SK-N-SH (cell line): ENCODE measurements at regions not wholly inside any gene's neighbourhood (a gene's known extent, or its start where the extent isn't known, plus 50 kb on each side); places are given as distances from the start of the nearest gene placed in this dataset.

Experiments
- CTCF ChIA-PET: fragments of 300-600, 350-600 bp; formaldehyde crosslinking; extraction: SDS; loops from one replicate; lab custom pipeline; 2021; lab: Yijun Ruan, JAX
- POLR2A ChIA-PET: fragments of 350-600 bp; sonication (Branson Sonifier 250); formaldehyde crosslinking; extraction: SDS; loops from one replicate; lab custom pipeline; 2020; ENCODE audit warnings: antibody characterized with exemption, inconsistent platforms; lab: Yijun Ruan, JAX
- DNase-seq: peaks from one replicate; pipeline ENCODE4 v3.0.0; 2012
- H2AFZ ChIP-seq: fragments of 200-600 bp; sonication (generic); 2 replicates; pipeline ENCODE4 v1.8.1; 2016; ENCODE audit warnings: antibody characterized with exemption, mild to moderate bottlenecking, low read depth
- H3F3A ChIP-seq: fragments of 200-600 bp; sonication (generic); replicated peaks from 2 replicates; pipeline ENCODE3; 2016; ENCODE audit warnings: antibody characterized with exemption, mild to moderate bottlenecking; ENCODE audit not compliant: insufficient read depth
- H3K27ac ChIP-seq, 2 experiments: fragments of 200-500 bp in 1 of 2; fragments of 200-600 bp in 1 of 2; sonication (Bioruptor generic) in 1 of 2; sonication (generic), shearing (Covaris generic) in 1 of 2; 2 replicates each; pipeline versions ENCODE4 v1.5.1 to v1.6.1; 2014 to 2016; ENCODE audit warnings: low read depth in 2 of 2, inconsistent platforms in 1 of 2, low read length in 1 of 2, mild to moderate bottlenecking in 1 of 2, mixed read lengths in 1 of 2
- H3K27me3 ChIP-seq: fragments of 200-600 bp; sonication (generic), shearing (Covaris generic); 2 replicates; pipeline ENCODE4 v1.6.1; 2016; ENCODE audit warnings: mixed run types; ENCODE audit not compliant: insufficient read depth
- H3K36me3 ChIP-seq, 2 experiments: fragments of 200-500 bp in 1 of 2; fragments of 200-600 bp in 1 of 2; sonication (Bioruptor generic) in 1 of 2; sonication (generic) in 1 of 2; replicated peaks in 1 of 2; 2 replicates each; pipeline versions ENCODE3 to v1.5.1; 2014 to 2016; ENCODE audit warnings: low read length in 1 of 2, mild to moderate bottlenecking in 1 of 2; ENCODE audit not compliant: insufficient read depth in 2 of 2, control insufficient read depth in 1 of 2
- H3K4me1 ChIP-seq, 2 experiments: fragments of 200-500 bp in 1 of 2; fragments of 200-600 bp in 1 of 2; sonication (Bioruptor generic) in 1 of 2; sonication (generic), shearing (Covaris generic) in 1 of 2; 2 replicates each; pipeline versions ENCODE4 v1.5.1 to v1.6.1; 2014 to 2016; ENCODE audit warnings: low read depth in 1 of 2, low read length in 1 of 2, mixed run types in 1 of 2; ENCODE audit not compliant: insufficient read depth in 2 of 2, control insufficient read depth in 1 of 2
- H3K4me2 ChIP-seq: fragments of 200-600 bp; sonication (generic), shearing (Covaris generic); 2 replicates; pipeline ENCODE4 v1.6.1; 2017; ENCODE audit warnings: mixed run types
- H3K4me3 ChIP-seq, 2 experiments: fragments of 200-500 bp in 1 of 2; fragments of 200-600 bp in 1 of 2; sonication (Bioruptor generic) in 1 of 2; sonication (generic), shearing (Covaris generic) in 1 of 2; 2 replicates each; pipeline versions ENCODE4 v1.5.1 to v1.8.1; 2014 to 2016; ENCODE audit warnings: low read depth in 2 of 2, inconsistent platforms in 1 of 2, low read length in 1 of 2, mild to moderate bottlenecking in 1 of 2, mixed read lengths in 1 of 2, moderate library complexity in 1 of 2
- H3K79me2 ChIP-seq: fragments of 200-600 bp; sonication (generic); 2 replicates; pipeline ENCODE4 v1.8.1; 2017; ENCODE audit warnings: mild to moderate bottlenecking; ENCODE audit not compliant: insufficient read depth
- H3K9ac ChIP-seq: fragments of 200-600 bp; sonication (generic); 2 replicates; pipeline ENCODE4 v1.6.1; 2017; ENCODE audit warnings: mixed run types
- H3K9me2 ChIP-seq: fragments of 200-600 bp; sonication (generic); 2 replicates; pipeline ENCODE4 v1.6.1; 2017; ENCODE audit warnings: mixed run types
- H3K9me3 ChIP-seq: fragments of 200-600 bp; sonication (generic); 2 replicates; pipeline ENCODE4 v1.6.1; 2017; ENCODE audit warnings: mixed run types, mild to moderate bottlenecking, moderate library complexity
- H4K20me1 ChIP-seq: fragments of 200-600 bp; sonication (generic); 2 replicates; pipeline ENCODE4 v1.6.1; 2017; ENCODE audit warnings: mild to moderate bottlenecking, mixed run types; ENCODE audit not compliant: insufficient read depth
- CHD2 ChIP-seq: fragments of 150-350 bp; IDR thresholded peaks from 2 replicates; pipeline ENCODE4 v1.6.1; 2018; ENCODE audit warnings: low read length; ENCODE audit not compliant: partially characterized antibody
- EZH2phosphoT487 ChIP-seq: fragments of 200-600 bp; sonication (generic); IDR thresholded peaks from 2 replicates; pipeline ENCODE4 v1.6.1; 2017; ENCODE audit warnings: low read depth, mixed run types, mild to moderate bottlenecking, antibody characterized with exemption, moderate library complexity, borderline replicate concordance
- FOSL2 ChIP-seq: IDR thresholded peaks from 2 replicates; pipeline ENCODE4 v1.4.0; 2012; ENCODE audit warnings: low read depth, mild to moderate bottlenecking, moderate library complexity, borderline replicate concordance
- JUND ChIP-seq: IDR thresholded peaks from 2 replicates; pipeline ENCODE4 v1.4.0; 2012
- MEF2A ChIP-seq: IDR thresholded peaks from 2 replicates; pipeline ENCODE4 v1.4.0; 2012; ENCODE audit warnings: low read depth, borderline replicate concordance
- MXI1 ChIP-seq: IDR thresholded peaks from 2 replicates; pipeline ENCODE4 v1.6.1; 2012; ENCODE audit warnings: mild to moderate bottlenecking, low read depth, low read length, improper control_type of control experiment
- POLR2AphosphoS5 ChIP-seq: IDR thresholded peaks from 2 replicates; pipeline ENCODE4 v1.6.1; 2012; ENCODE audit warnings: low read depth, low read length
- RAD21 ChIP-seq: IDR thresholded peaks from 2 replicates; pipeline ENCODE4 v1.6.1; 2012; ENCODE audit warnings: mild to moderate bottlenecking, low read length
- RCOR1 ChIP-seq: fragments of 150-350 bp; IDR thresholded peaks from 2 replicates; pipeline ENCODE4 v1.6.1; 2017; ENCODE audit warnings: antibody characterized with exemption, low read length
- SMC3 ChIP-seq: IDR thresholded peaks from 2 replicates; pipeline ENCODE4 v1.6.1; 2012; ENCODE audit warnings: low read depth, low read length, improper control_type of control experiment
- YY1 ChIP-seq: IDR thresholded peaks from 2 replicates; pipeline ENCODE4 v1.4.0; 2012; ENCODE audit warnings: low read depth, mild to moderate bottlenecking
- WGBS: methylation state at CpG from one replicate; pipeline ENCODE4 v1.1.6; 2017; ENCODE audit warnings: low lambda C conversion rate; 5-methylcytosine and 5-hydroxymethylcytosine counted together
- TF ChIP-seq, protein P1 (sequence below): IDR thresholded peaks from 2 replicates; pipeline ENCODE4 v1.6.1; 2012; ENCODE audit warnings: mild to moderate bottlenecking, low read depth, low read length, moderate library complexity
- TF ChIP-seq, protein P2 (sequence below): fragments of 200-600 bp; sonication (generic); IDR thresholded peaks from 2 replicates; pipeline ENCODE4 v1.6.1; 2017; ENCODE audit warnings: antibody characterized with exemption, mild to moderate bottlenecking, moderate library complexity
- TF ChIP-seq, protein P3 (sequence below): IDR thresholded peaks from 2 replicates; pipeline ENCODE4 v1.4.0; 2012; ENCODE audit warnings: low read depth
- TF ChIP-seq, protein P4 (sequence below): IDR thresholded peaks from 2 replicates; pipeline ENCODE4 v1.4.0; 2012; ENCODE audit warnings: low read depth, borderline replicate concordance

DNA sequence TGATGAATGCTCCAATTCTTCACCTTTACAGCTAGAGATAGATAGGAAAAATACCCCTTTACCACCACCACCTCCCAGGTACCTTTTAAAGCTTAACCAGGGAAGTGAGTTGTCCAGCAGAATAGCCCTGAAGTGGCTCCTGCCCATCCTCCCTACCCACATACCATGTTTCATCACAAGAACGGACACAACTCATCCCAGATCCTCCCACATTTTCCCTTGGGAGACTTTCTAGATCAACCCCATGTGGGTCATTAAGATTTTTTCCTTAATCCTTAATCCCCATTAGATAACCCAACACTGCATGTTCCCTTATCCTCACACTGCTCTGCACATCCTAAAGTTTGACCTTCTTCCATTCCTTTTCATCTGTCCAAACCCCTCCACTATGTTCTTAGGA is 69.3 kb downstream of the CHST2 start (continued):
- TF ChIP-seq, protein P1, sequence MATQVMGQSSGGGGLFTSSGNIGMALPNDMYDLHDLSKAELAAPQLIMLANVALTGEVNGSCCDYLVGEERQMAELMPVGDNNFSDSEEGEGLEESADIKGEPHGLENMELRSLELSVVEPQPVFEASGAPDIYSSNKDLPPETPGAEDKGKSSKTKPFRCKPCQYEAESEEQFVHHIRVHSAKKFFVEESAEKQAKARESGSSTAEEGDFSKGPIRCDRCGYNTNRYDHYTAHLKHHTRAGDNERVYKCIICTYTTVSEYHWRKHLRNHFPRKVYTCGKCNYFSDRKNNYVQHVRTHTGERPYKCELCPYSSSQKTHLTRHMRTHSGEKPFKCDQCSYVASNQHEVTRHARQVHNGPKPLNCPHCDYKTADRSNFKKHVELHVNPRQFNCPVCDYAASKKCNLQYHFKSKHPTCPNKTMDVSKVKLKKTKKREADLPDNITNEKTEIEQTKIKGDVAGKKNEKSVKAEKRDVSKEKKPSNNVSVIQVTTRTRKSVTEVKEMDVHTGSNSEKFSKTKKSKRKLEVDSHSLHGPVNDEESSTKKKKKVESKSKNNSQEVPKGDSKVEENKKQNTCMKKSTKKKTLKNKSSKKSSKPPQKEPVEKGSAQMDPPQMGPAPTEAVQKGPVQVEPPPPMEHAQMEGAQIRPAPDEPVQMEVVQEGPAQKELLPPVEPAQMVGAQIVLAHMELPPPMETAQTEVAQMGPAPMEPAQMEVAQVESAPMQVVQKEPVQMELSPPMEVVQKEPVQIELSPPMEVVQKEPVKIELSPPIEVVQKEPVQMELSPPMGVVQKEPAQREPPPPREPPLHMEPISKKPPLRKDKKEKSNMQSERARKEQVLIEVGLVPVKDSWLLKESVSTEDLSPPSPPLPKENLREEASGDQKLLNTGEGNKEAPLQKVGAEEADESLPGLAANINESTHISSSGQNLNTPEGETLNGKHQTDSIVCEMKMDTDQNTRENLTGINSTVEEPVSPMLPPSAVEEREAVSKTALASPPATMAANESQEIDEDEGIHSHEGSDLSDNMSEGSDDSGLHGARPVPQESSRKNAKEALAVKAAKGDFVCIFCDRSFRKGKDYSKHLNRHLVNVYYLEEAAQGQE, result no peak
- TF ChIP-seq JUND (no peak), YY1 (no peak), MEF2A (no peak)
- TF ChIP-seq, protein P2, sequence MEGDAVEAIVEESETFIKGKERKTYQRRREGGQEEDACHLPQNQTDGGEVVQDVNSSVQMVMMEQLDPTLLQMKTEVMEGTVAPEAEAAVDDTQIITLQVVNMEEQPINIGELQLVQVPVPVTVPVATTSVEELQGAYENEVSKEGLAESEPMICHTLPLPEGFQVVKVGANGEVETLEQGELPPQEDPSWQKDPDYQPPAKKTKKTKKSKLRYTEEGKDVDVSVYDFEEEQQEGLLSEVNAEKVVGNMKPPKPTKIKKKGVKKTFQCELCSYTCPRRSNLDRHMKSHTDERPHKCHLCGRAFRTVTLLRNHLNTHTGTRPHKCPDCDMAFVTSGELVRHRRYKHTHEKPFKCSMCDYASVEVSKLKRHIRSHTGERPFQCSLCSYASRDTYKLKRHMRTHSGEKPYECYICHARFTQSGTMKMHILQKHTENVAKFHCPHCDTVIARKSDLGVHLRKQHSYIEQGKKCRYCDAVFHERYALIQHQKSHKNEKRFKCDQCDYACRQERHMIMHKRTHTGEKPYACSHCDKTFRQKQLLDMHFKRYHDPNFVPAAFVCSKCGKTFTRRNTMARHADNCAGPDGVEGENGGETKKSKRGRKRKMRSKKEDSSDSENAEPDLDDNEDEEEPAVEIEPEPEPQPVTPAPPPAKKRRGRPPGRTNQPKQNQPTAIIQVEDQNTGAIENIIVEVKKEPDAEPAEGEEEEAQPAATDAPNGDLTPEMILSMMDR, result no peak
- TF ChIP-seq, all 33 proteins: peak for 0

DNA sequence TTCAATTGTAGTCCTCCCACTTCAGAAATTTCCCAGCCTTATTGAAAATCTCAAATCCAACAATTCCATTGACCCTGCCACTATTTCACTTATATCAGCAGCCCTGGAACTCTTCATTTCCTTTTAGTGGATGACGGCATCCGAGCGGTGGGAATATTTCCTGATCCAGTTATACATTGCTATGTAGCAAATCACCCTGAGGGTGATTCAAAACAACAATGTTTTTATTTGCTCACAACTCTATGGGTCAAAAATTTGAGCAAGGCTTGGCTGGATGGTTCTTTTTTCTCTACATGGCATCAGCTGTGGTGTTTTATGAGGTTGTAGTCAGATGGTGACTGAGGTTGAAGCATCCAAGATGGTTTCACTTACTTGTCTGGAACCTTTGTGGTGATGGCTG is 70.5 kb downstream of the CHST2 start:
- Histone ChIP-seq H3K9me3 (no peaks in the 10 kb centered on the region), H4K20me1 (no peaks in the 10 kb centered on the region), H3K4me1 (no peaks in the 10 kb centered on the region), H3K4me3 (no peak overlapping the region), H3K27me3 (no peaks in the 10 kb centered on the region), H3K36me3 (no peaks in the 10 kb centered on the region), H2AFZ (no peak overlapping the region), H3F3A (no peaks in the 10 kb centered on the region), H3K79me2 (no peaks in the 10 kb centered on the region), H3K9me2 (no peaks in the 10 kb centered on the region), H3K9ac (no peak overlapping the region), H3K27ac (no peak overlapping the region), H3K4me2 (no peak overlapping the region)
- no peak for TF ChIP-seq CHD2
- no peak for TF ChIP-seq POLR2AphosphoS5
- TF ChIP-seq RCOR1, result no peak
- TF ChIP-seq, protein P3, sequence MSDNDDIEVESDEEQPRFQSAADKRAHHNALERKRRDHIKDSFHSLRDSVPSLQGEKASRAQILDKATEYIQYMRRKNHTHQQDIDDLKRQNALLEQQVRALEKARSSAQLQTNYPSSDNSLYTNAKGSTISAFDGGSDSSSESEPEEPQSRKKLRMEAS, result no peak
- TF ChIP-seq FOSL2, result no peak
- TF ChIP-seq, protein P2, result no peak
- no peak for TF ChIP-seq EZH2phosphoT487
- no peak for TF ChIP-seq MXI1
- TF ChIP-seq SMC3, result no peak
- TF ChIP-seq, protein P4, sequence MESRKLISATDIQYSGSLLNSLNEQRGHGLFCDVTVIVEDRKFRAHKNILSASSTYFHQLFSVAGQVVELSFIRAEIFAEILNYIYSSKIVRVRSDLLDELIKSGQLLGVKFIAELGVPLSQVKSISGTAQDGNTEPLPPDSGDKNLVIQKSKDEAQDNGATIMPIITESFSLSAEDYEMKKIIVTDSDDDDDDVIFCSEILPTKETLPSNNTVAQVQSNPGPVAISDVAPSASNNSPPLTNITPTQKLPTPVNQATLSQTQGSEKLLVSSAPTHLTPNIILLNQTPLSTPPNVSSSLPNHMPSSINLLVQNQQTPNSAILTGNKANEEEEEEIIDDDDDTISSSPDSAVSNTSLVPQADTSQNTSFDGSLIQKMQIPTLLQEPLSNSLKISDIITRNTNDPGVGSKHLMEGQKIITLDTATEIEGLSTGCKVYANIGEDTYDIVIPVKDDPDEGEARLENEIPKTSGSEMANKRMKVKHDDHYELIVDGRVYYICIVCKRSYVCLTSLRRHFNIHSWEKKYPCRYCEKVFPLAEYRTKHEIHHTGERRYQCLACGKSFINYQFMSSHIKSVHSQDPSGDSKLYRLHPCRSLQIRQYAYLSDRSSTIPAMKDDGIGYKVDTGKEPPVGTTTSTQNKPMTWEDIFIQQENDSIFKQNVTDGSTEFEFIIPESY, result no peak
- TF ChIP-seq RAD21, result no peak
- no peak for DNase-seq
- WGBS, result 61% methylated on average over 3 of the region's 3 CpGs
- ChIA-PET POLR2A (no interaction called here), CTCF (no interaction called here)
